EL (cell line): ENCODE measurements at regions not wholly inside any gene's neighbourhood (a gene's known extent, or its start where the extent isn't known, plus 50 kb on each side); places are given as distances from the start of the nearest gene placed in this dataset.

Source experiments
- DNase-seq: peaks from one replicate; pipeline ENCODE4 v3.0.0-alpha.2; 2016

- peak; percentile 69 for DNase-seq
These were observed 145.8 kb upstream of the WNT4 start for GRCh38 chr1:22288593-22289241.

GRCh38 chr1:22289307-22289995, 146.6 kb upstream of the WNT4 start:
- DNase-seq, result peak; percentile 37

GRCh38 chr1:22290157-22290556, 147.3 kb upstream of the WNT4 start:
- no peak for DNase-seq

- DNase-seq, result no peak
These were observed 147.7 kb upstream of the WNT4 start for GRCh38 chr1:22290611-22291010.

- DNase-seq, result no peak
These were observed 148.2 kb upstream of the WNT4 start for GRCh38 chr1:22291057-22291456.

- DNase-seq, result no peak
These were observed 148.6 kb upstream of the WNT4 start for GRCh38 chr1:22291494-22291893.

GRCh38 chr1:22292011-22292788, 149.3 kb upstream of the WNT4 start:
- no peak for DNase-seq

- DNase-seq, result no peak
These were observed 152.5 kb upstream of the WNT4 start for GRCh38 chr1:22295396-22295795.

- peak; percentile 12 for DNase-seq
These were observed 153.0 kb upstream of the WNT4 start for GRCh38 chr1:22295856-22296255.

GRCh38 chr1:22296701-22297591, 154.0 kb upstream of the WNT4 start:
- peak; percentile 28 for DNase-seq

GRCh38 chr1:22297999-22298398, 153.7 kb upstream of the ZBTB40 start:
- no peak for DNase-seq

GRCh38 chr1:22303816-22304215, 147.8 kb upstream of the ZBTB40 start:
- DNase-seq, result no peak

GRCh38 chr1:22309572-22309971, 142.1 kb upstream of the ZBTB40 start:
- DNase-seq, result no peak

GRCh38 chr1:22311461-22311860, 140.2 kb upstream of the ZBTB40 start:
- no peak for DNase-seq

- no peak for DNase-seq
These were observed 138.3 kb upstream of the ZBTB40 start for GRCh38 chr1:22313321-22313720.

GRCh38 chr1:22314706-22315105, 136.9 kb upstream of the ZBTB40 start:
- DNase-seq, result no peak

- DNase-seq, result no peak
These were observed 136.2 kb upstream of the ZBTB40 start for GRCh38 chr1:22315315-22316078.

- peak; percentile 19 for DNase-seq
These were observed 134.3 kb upstream of the ZBTB40 start for GRCh38 chr1:22317231-22317919.

GRCh38 chr1:22317920-22318243, 133.8 kb upstream of the ZBTB40 start:
- no peak for DNase-seq

GRCh38 chr1:22318279-22318981, 133.2 kb upstream of the ZBTB40 start:
- peak; percentile 25 for DNase-seq

GRCh38 chr1:22319608-22320007, 132.0 kb upstream of the ZBTB40 start:
- no peak for DNase-seq
